ENCODE measurements at regions not wholly inside any gene's neighbourhood (a gene's known extent, or its start where the extent isn't known, plus 50 kb on each side); places are given as distances from the start of the nearest gene placed in this dataset.

DNA sequence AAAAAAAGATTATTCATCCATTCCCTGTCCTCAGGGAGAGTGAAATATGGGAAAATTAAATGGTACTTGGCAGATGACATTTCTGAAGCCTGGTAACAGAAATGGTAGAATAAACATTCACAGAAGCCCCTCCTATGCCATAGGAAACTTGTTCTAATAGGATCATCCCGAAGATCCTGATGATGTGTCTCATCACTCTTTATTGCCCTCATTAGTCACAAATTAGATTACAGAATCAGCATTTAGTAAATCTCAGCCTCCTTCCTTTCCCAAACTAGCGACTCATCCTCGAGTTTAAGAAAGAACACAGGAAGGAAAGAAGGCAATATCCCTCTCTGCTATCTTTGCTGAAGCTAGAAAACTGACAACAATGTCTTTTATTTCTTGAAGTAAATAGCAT lies 154.4 kb downstream of the TMEM200A start:
- Histone ChIP-seq H3K36me3 (no peaks in the 10 kb centered on the region), H3K4me3 (no peak overlapping the region), H3K27ac (no peak overlapping the region), H3K27me3 (ENCODE audit: low read depth) (no peaks in the 10 kb centered on the region), H3K4me1 (no peaks in the 10 kb centered on the region), H3K9me3 (no peaks in the 10 kb centered on the region)
- intact Hi-C loops (cut with DNase I), result no loop called here
- DNase-seq, result no peak
- TF ChIP-seq, protein P1, sequence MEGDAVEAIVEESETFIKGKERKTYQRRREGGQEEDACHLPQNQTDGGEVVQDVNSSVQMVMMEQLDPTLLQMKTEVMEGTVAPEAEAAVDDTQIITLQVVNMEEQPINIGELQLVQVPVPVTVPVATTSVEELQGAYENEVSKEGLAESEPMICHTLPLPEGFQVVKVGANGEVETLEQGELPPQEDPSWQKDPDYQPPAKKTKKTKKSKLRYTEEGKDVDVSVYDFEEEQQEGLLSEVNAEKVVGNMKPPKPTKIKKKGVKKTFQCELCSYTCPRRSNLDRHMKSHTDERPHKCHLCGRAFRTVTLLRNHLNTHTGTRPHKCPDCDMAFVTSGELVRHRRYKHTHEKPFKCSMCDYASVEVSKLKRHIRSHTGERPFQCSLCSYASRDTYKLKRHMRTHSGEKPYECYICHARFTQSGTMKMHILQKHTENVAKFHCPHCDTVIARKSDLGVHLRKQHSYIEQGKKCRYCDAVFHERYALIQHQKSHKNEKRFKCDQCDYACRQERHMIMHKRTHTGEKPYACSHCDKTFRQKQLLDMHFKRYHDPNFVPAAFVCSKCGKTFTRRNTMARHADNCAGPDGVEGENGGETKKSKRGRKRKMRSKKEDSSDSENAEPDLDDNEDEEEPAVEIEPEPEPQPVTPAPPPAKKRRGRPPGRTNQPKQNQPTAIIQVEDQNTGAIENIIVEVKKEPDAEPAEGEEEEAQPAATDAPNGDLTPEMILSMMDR (IDR thresholded peaks at IDR 0.05), result no peak
- no peak for ATAC-seq

DNA sequence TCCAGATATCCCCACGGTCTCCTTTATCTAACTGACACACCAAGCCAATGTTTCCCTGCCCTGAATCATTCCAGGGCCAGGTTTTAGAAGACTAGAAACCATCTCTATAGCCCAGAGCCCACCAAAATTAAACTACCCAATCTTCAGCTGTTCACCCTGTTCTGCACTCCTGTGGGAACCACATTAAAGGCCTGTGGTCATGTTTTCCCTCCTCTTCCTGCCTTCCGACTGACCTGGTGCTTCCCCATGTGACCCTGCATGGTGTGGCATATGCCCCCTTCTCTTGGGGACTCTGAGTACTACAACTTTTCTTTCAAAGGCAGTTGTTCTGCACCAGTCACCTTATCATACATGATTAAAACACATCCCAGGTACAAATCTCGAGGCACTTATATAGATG lies 155.0 kb downstream of the TMEM200A start:
- intact Hi-C loops (cut with DNase I), result no loop called here
- H3K27me3 ChIP-seq (ENCODE audit: low read depth), result no peaks in the 10 kb centered on the region
- no peak for ATAC-seq

DNA sequence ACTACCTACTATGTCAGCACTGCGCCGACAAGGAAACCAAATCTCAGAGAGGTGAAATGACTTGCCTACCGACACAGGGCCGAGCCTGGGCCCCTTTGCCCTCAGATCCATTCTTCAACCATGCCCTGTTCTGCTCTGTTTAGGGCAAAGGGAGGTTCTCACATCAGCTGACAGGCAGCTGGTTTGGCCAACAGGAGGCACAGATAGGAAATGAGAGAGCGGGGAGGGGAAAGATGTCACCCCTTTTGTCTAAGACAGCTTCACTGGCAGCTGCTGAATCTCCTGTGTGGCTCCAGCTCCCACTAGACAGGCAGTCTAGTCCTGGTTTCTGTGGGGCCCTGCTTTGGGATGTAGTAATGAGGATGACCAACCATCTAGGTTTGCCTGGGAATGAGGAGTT lies 158.7 kb downstream of the TMEM200A start:
- TF ChIP-seq, protein P1 (IDR thresholded peaks at IDR 0.05), result no peak
- no peak overlapping the region for H3K4me3 ChIP-seq
- intact Hi-C loops (cut with DNase I), result no loop called here
- no peaks in the 10 kb centered on the region for H3K4me1 ChIP-seq
- no peaks in the 10 kb centered on the region for H3K36me3 ChIP-seq
- ATAC-seq (no peak), DNase-seq (no peak)
- no peaks in the 10 kb centered on the region for H3K9me3 ChIP-seq
- H3K27me3 ChIP-seq (ENCODE audit: low read depth), result no peaks in the 10 kb centered on the region
- no peak overlapping the region for H3K27ac ChIP-seq

More for the DNA sequence above, 155.0 kb downstream of the TMEM200A start:
- H3K4me1 ChIP-seq, result no peaks in the 10 kb centered on the region
- H3K36me3 ChIP-seq, result no peaks in the 10 kb centered on the region
- no peak overlapping the region for H3K27ac ChIP-seq
- no peak overlapping the region for H3K4me3 ChIP-seq
- H3K9me3 ChIP-seq, result no peaks in the 10 kb centered on the region
- DNase-seq, result no peak
- TF ChIP-seq, protein P1 (IDR thresholded peaks at IDR 0.05), result no peak

DNA sequence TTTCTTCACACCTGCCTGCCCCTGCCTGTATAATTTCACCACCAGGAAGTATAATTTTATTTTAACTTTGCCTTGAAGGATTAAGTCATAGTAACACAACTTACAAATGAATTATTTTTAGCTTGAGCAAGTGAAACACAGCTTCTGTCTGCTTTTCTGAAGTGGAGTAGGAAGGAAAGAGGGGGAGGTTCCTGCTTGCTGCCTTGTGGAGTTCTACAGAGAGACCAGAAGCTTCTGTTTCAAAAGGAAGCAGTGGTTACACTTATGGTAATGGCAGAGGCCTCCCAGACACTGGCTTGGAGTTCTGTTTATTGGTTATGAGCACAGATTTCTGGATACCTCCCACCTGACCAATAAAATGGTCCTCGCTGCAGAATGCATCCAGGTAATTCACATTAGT lies 159.6 kb downstream of the TMEM200A start:
- DNase-seq, result no peak
- Histone ChIP-seq H3K4me3 (no peak overlapping the region), H3K27ac (no peak overlapping the region), H3K4me1 (no peaks in the 10 kb centered on the region), H3K36me3 (no peaks in the 10 kb centered on the region), H3K27me3 (ENCODE audit: low read depth) (no peaks in the 10 kb centered on the region), H3K9me3 (no peaks in the 10 kb centered on the region)
- TF ChIP-seq, protein P1 (IDR thresholded peaks at IDR 0.05), result no peak
- intact Hi-C loops (cut with DNase I), result no loop called here
- no peak for ATAC-seq

DNA sequence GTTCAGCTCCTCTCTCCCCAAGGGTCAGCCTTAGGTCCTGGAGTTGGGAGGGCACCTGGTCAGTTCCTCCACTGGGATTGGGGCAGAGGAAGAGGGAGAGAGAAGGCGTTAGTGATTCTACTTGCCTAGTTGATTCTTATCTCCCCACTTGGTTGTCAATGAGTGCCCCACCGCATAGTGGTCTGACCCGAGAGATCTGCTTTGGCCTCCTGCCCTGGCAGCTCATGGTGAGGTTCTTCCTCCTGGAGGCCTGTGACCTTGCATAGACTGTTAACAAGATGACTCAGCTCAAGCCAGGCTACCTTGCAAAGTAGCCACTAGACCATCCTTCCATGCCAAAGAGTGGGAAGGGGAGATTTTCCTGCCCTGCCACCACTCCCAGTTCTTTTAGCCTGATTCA lies 160.6 kb downstream of the TMEM200A start:
- TF ChIP-seq, protein P1 (IDR thresholded peaks at IDR 0.05), result no peak
- H3K27ac ChIP-seq, result no peak overlapping the region
- no peak for ATAC-seq
- H3K36me3 ChIP-seq, result no peaks in the 10 kb centered on the region
- intact Hi-C loops (cut with DNase I), result no loop called here
- no peaks in the 10 kb centered on the region for H3K27me3 ChIP-seq (ENCODE audit: low read depth)
- H3K4me1 ChIP-seq, result no peaks in the 10 kb centered on the region
- no peaks in the 10 kb centered on the region for H3K9me3 ChIP-seq
- DNase-seq, result no peak
- no peak overlapping the region for H3K4me3 ChIP-seq

DNA sequence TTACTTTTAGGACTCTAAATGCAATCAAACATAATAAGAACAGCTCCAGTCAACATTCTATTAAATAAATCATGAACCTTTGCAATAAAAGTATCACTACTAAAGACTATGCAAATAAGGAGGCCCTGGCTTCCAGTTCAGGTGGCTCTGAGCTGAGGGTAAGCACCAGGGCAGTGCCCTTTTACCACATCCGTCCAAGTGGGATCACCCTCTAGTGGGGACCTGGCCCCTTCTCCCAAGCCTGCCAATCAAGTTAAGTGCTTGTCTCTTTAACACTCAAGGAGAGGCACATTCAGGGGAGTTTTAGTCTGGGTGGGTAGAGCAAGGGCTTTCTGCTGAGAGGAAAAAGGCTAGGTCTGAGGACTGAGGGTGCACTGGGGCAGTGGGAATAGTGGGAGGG lies 161.4 kb downstream of the TMEM200A start:
- H3K27me3 ChIP-seq (ENCODE audit: low read depth), result no peaks in the 10 kb centered on the region
- H3K9me3 ChIP-seq, result no peaks in the 10 kb centered on the region
- intact Hi-C loops (cut with DNase I), result no loop called here
- TF ChIP-seq, protein P1 (IDR thresholded peaks at IDR 0.05), result no peak
- H3K4me1 ChIP-seq, result no peaks in the 10 kb centered on the region
- no peak overlapping the region for H3K27ac ChIP-seq
- no peak overlapping the region for H3K4me3 ChIP-seq
- H3K36me3 ChIP-seq, result no peaks in the 10 kb centered on the region
- ATAC-seq, result no peak
- DNase-seq, result no peak
